WTC11 (cell line): ENCODE measurements at regions not wholly inside any gene's neighbourhood (a gene's known extent, or its start where the extent isn't known, plus 50 kb on each side); places are given as distances from the start of the nearest gene placed in this dataset.

Source experiments
- ATAC-seq: fragments of 200-7000 bp; cut with Tn5 transposase; 2 replicates; pipeline ENCODE4 v1.10.0; 2021; ENCODE audit warnings: mild to moderate bottlenecking, moderate library complexity
- CTCF ChIA-PET: fragments of 300-600 bp; sonication (Branson Sonifier 250); formaldehyde crosslinking; loops from one replicate; lab custom pipeline; 2021; ENCODE audit warnings: antibody characterized with exemption; lab: Charles Lee
- POLR2A ChIA-PET: fragments of 350-600 bp; sonication (Branson Sonifier 250); formaldehyde crosslinking; loops from one replicate; lab custom pipeline; 2021; ENCODE audit warnings: antibody characterized with exemption; lab: Charles Lee
- DNase-seq: peaks from one replicate; pipeline ENCODE4 v3.0.0; 2021; ENCODE audit warnings: low spot score
- H3K27ac Mint-ChIP-seq: 2 replicates; pipeline ENCODE4 v1.8.0; 2021; ENCODE audit warnings: mixed read lengths
- H3K27me3 Mint-ChIP-seq: 2 replicates; pipeline ENCODE4 v1.8.0; 2021; ENCODE audit warnings: low read depth, mild to moderate bottlenecking, moderate library complexity, mixed read lengths
- H3K36me3 Mint-ChIP-seq: 2 replicates; pipeline ENCODE4 v1.8.0; 2021; ENCODE audit warnings: mixed read lengths
- H3K4me1 Mint-ChIP-seq: 2 replicates; pipeline ENCODE4 v1.8.0; 2022; ENCODE audit warnings: mixed read lengths
- H3K4me3 Mint-ChIP-seq: 2 replicates; pipeline ENCODE4 v1.8.0; 2021; ENCODE audit warnings: mild to moderate bottlenecking, moderate library complexity, mixed read lengths
- H3K9me3 Mint-ChIP-seq: 2 replicates; pipeline ENCODE4 v1.8.0; 2021; ENCODE audit warnings: mixed read lengths
- ATF1 ChIP-seq: sonication (generic); formaldehyde crosslinking; IDR thresholded peaks from 2 replicates; pipeline ENCODE4 v1.8.1; 2023; ENCODE audit warnings: mild to moderate bottlenecking, moderate library complexity, missing genetic modification reagents
- EMX1 ChIP-seq: fragments of 250-450 bp; sonication (Bioruptor Pico); IDR thresholded peaks from 2 replicates; pipeline ENCODE4 v1.8.0; 2021; ENCODE audit warnings: mild to moderate bottlenecking
- ESRRA ChIP-seq: sonication (generic); formaldehyde crosslinking; IDR thresholded peaks from 2 replicates; pipeline ENCODE4 v1.8.1; 2022; ENCODE audit warnings: mild to moderate bottlenecking, missing genetic modification reagents, borderline replicate concordance
- FOXJ3 ChIP-seq: sonication (generic); formaldehyde crosslinking; IDR thresholded peaks from 2 replicates; pipeline ENCODE4 v1.9.0; 2021; ENCODE audit warnings: missing genetic modification reagents, mild to moderate bottlenecking, borderline replicate concordance
- GRHL2 ChIP-seq: fragments of 250-450 bp; sonication (Bioruptor Pico); IDR thresholded peaks from 2 replicates; pipeline ENCODE4 v1.8.0; 2022; ENCODE audit warnings: mild to moderate bottlenecking, moderate library complexity; ENCODE audit not compliant: insufficient replicate concordance, severe bottlenecking
- JUN ChIP-seq: sonication (generic); formaldehyde crosslinking; IDR thresholded peaks from 2 replicates; pipeline ENCODE4 v1.8.0; 2023; ENCODE audit warnings: mild to moderate bottlenecking, missing genetic modification reagents
- KAT7 ChIP-seq: sonication (generic); formaldehyde crosslinking; IDR thresholded peaks from 2 replicates; pipeline ENCODE4 v1.8.1; 2023; ENCODE audit warnings: missing genetic modification reagents, mild to moderate bottlenecking, borderline replicate concordance
- NFYB ChIP-seq: sonication (generic); formaldehyde crosslinking; conservative IDR thresholded peaks from 2 replicates; pipeline ENCODE4 v1.8.0; 2022; ENCODE audit warnings: low read depth, missing genetic modification reagents
- NR1H2 ChIP-seq: sonication (generic); formaldehyde crosslinking; IDR thresholded peaks from 2 replicates; pipeline ENCODE4 v1.9.0; 2021; ENCODE audit warnings: mild to moderate bottlenecking, moderate library complexity, missing genetic modification reagents
- TCF7 ChIP-seq: sonication (generic); formaldehyde crosslinking; IDR thresholded peaks from 2 replicates; pipeline ENCODE4 v1.8.0; 2022; ENCODE audit warnings: mild to moderate bottlenecking, low read depth, missing genetic modification reagents, moderate library complexity
- TEAD1 ChIP-seq: sonication (generic); formaldehyde crosslinking; IDR thresholded peaks from 2 replicates; pipeline ENCODE4 v1.8.0; 2022; ENCODE audit warnings: mild to moderate bottlenecking, missing genetic modification reagents
- ZBTB21 ChIP-seq: sonication (generic); formaldehyde crosslinking; IDR thresholded peaks from 2 replicates; pipeline ENCODE4 v1.8.1; 2023; ENCODE audit warnings: mild to moderate bottlenecking, missing genetic modification reagents, borderline replicate concordance
- ZNF232 ChIP-seq: sonication (generic); formaldehyde crosslinking; IDR thresholded peaks from 2 replicates; pipeline ENCODE4 v1.8.0; 2022; ENCODE audit warnings: mild to moderate bottlenecking, missing genetic modification reagents
- TF ChIP-seq, protein P1 (sequence below): fragments of 250-450 bp; sonication (Bioruptor Pico); conservative IDR thresholded peaks from 2 replicates; pipeline ENCODE4 v1.9.0; 2021; ENCODE audit warnings: mild to moderate bottlenecking
- TF ChIP-seq, protein P2 (sequence below): sonication (generic); formaldehyde crosslinking; IDR thresholded peaks from 2 replicates; pipeline ENCODE4 v1.8.1; 2023; ENCODE audit warnings: mild to moderate bottlenecking, missing genetic modification reagents, borderline replicate concordance
- TF ChIP-seq, protein P3 (sequence below): sonication (generic); formaldehyde crosslinking; IDR thresholded peaks from 2 replicates; pipeline ENCODE4 v1.8.0; 2023; ENCODE audit warnings: missing genetic modification reagents
- TF ChIP-seq, protein P4 (sequence below): sonication (generic); formaldehyde crosslinking; IDR thresholded peaks from 2 replicates; pipeline ENCODE4 v1.8.1; 2023; ENCODE audit warnings: mild to moderate bottlenecking, missing genetic modification reagents
- TF ChIP-seq, protein P5 (sequence below): fragments of 200-600 bp; IDR thresholded peaks from 2 replicates; pipeline ENCODE4 v1.8.0; 2022; ENCODE audit warnings: antibody characterized with exemption
- TF ChIP-seq, protein P6 (sequence below): sonication (generic); formaldehyde crosslinking; IDR thresholded peaks from 2 replicates; pipeline ENCODE4 v1.8.1; 2023; ENCODE audit warnings: mild to moderate bottlenecking, missing genetic modification reagents, moderate library complexity

DNA sequence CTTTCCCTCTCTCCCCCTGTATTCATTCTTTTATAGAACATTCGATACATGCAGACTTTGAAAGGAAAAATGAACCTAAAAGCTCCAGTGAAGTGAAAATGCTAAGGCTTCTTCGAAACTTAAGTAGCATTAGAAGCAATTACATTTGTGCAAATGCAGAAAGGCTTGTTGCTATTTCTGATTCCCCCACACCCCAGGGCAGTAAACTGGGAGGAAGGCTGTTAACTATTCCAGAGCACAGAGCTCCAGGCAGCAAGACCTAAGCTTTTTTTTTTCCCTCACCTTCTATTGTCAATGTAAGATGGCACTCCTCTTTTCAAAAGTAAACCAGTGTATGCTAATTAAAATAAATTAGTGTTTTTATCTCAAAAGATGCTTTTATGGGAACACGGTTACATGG is 448.9 kb upstream of the TBX3 start (continued):
- no peak for TF ChIP-seq FOXJ3 (CRISPR knock-in tag)
- TF ChIP-seq, protein P1, sequence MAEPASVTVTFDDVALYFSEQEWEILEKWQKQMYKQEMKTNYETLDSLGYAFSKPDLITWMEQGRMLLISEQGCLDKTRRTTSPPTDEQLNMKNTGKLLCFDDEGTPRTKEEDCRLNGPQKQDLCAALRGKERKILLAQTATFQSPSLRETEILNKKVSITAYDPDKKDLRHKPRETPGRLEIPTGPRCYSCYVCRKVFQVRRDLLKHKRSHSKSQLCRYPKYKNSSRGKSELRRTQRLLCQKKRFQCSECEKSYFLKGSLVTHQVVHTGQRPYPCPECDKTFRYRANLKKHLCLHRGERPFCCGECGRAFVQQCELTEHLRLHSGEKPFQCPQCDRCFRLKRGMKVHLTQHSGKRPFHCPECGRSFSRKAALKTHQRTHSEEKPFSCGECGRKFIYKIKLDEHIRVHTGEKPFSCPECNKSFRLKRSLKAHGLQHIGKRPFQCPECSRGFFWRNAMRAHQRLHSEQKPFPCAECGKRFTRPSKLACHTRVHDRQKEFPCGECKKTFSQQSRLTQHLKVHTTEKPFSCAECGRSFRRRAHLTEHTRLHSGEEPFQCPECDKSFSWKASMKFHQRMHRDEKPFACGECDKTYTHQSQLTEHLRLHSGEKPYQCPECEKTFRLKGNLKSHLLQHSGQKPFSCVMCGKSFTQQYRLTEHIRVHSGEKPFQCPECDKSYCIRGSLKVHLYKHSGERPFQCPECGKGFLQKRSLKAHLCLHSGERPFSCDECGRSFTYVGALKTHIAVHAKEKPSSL (CRISPR knock-in tag), result no peak
- TF ChIP-seq NR1H2 (CRISPR knock-in tag), result no peak
- no peak for TF ChIP-seq ESRRA
- TF ChIP-seq, all 79 proteins: peak for 0

DNA sequence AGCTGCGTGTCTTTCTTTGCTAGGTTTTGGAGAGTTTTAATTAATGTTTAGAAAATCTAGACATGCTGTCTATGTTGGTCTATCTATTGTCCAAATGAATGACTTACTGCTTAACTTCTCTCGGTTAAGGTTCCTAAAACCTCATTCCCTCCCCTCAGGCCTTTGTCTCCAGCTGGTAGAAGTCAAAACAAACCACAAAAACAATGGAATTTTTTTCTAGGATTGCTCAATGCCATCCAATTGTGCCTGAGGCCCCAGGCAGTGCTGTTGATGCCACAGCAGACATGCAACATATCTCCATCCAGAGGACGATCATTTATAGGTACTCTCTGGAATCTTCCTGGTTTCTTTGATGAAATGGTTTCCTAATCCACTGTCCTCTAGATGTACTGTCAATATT is 448.2 kb upstream of the TBX3 start:
- Mint-ChIP-seq H3K36me3 (no peaks in the 10 kb centered on the region), H3K4me3 (no peak overlapping the region), H3K27me3 (peaks cover 2% of the 10 kb centered on the region; the same call in 1 of the 2 replicates), H3K9me3 (0 out of 2 replicates have a peak, but pooled peaks cover 6% of the 10 kb centered on the region), H3K27ac (no peak overlapping the region), H3K4me1 (peaks cover 2% of the 10 kb centered on the region; the same call in 1 of the 2 replicates)
- ATAC-seq (no peak), DNase-seq (no peak)
- CTCF ChIA-PET, result no interaction called here
- POLR2A ChIA-PET, result no interaction called here
- TF ChIP-seq KAT7 (CRISPR knock-in tag) (no peak), ZNF232 (CRISPR knock-in tag) (no peak), EMX1 (CRISPR knock-in tag) (no peak), NFYB (CRISPR knock-in tag) (no peak), TEAD1 (CRISPR knock-in tag) (no peak), ATF1 (CRISPR knock-in tag) (no peak), TCF7 (CRISPR knock-in tag) (no peak), GRHL2 (CRISPR knock-in tag) (no peak)
- TF ChIP-seq, protein P2, sequence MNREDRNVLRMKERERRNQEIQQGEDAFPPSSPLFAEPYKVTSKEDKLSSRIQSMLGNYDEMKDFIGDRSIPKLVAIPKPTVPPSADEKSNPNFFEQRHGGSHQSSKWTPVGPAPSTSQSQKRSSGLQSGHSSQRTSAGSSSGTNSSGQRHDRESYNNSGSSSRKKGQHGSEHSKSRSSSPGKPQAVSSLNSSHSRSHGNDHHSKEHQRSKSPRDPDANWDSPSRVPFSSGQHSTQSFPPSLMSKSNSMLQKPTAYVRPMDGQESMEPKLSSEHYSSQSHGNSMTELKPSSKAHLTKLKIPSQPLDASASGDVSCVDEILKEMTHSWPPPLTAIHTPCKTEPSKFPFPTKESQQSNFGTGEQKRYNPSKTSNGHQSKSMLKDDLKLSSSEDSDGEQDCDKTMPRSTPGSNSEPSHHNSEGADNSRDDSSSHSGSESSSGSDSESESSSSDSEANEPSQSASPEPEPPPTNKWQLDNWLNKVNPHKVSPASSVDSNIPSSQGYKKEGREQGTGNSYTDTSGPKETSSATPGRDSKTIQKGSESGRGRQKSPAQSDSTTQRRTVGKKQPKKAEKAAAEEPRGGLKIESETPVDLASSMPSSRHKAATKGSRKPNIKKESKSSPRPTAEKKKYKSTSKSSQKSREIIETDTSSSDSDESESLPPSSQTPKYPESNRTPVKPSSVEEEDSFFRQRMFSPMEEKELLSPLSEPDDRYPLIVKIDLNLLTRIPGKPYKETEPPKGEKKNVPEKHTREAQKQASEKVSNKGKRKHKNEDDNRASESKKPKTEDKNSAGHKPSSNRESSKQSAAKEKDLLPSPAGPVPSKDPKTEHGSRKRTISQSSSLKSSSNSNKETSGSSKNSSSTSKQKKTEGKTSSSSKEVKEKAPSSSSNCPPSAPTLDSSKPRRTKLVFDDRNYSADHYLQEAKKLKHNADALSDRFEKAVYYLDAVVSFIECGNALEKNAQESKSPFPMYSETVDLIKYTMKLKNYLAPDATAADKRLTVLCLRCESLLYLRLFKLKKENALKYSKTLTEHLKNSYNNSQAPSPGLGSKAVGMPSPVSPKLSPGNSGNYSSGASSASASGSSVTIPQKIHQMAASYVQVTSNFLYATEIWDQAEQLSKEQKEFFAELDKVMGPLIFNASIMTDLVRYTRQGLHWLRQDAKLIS (CRISPR knock-in tag), result no peak
- TF ChIP-seq, protein P3, sequence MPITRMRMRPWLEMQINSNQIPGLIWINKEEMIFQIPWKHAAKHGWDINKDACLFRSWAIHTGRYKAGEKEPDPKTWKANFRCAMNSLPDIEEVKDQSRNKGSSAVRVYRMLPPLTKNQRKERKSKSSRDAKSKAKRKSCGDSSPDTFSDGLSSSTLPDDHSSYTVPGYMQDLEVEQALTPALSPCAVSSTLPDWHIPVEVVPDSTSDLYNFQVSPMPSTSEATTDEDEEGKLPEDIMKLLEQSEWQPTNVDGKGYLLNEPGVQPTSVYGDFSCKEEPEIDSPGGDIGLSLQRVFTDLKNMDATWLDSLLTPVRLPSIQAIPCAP (CRISPR knock-in tag), result no peak
- TF ChIP-seq, protein P4, sequence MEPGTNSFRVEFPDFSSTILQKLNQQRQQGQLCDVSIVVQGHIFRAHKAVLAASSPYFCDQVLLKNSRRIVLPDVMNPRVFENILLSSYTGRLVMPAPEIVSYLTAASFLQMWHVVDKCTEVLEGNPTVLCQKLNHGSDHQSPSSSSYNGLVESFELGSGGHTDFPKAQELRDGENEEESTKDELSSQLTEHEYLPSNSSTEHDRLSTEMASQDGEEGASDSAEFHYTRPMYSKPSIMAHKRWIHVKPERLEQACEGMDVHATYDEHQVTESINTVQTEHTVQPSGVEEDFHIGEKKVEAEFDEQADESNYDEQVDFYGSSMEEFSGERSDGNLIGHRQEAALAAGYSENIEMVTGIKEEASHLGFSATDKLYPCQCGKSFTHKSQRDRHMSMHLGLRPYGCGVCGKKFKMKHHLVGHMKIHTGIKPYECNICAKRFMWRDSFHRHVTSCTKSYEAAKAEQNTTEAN, result no peak
- TF ChIP-seq, all 79 proteins: peak for 0

DNA sequence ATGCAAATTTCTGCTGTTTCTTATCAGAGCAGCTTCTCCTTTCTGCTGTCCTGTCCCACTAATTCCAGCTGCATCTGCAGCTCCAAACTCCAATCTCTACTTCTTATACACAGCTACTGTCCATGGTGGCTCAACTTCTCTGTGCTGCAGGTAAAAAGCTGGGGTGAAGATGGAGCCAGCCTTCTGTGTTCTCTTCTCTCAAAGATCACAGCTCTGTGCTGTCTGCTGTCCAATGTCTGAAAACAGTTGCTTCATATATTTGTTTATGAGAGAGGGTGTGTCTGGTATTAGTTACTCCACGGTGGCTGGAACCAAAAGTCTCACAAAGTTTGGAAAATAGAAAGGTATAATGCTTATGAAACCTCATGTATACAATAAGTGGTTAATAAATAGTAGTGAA is 445.8 kb upstream of the TBX3 start:
- Mint-ChIP-seq H3K9me3 (0 out of 2 replicates have a peak, but pooled peaks cover 5% of the 10 kb centered on the region), H3K27ac (no peak overlapping the region), H3K36me3 (no peaks in the 10 kb centered on the region), H3K27me3 (peaks cover 2% of the 10 kb centered on the region; the same call in 1 of the 2 replicates), H3K4me3 (no peak overlapping the region), H3K4me1 (peaks cover 2% of the 10 kb centered on the region; the same call in 1 of the 2 replicates)
- CTCF ChIA-PET, result no interaction called here
- DNase-seq (no peak), ATAC-seq (no peak)
- TF ChIP-seq ZBTB21 (CRISPR knock-in tag) (no peak), JUN (CRISPR knock-in tag) (no peak), GRHL2 (CRISPR knock-in tag) (no peak), ATF1 (CRISPR knock-in tag) (no peak)
- TF ChIP-seq, protein P5, sequence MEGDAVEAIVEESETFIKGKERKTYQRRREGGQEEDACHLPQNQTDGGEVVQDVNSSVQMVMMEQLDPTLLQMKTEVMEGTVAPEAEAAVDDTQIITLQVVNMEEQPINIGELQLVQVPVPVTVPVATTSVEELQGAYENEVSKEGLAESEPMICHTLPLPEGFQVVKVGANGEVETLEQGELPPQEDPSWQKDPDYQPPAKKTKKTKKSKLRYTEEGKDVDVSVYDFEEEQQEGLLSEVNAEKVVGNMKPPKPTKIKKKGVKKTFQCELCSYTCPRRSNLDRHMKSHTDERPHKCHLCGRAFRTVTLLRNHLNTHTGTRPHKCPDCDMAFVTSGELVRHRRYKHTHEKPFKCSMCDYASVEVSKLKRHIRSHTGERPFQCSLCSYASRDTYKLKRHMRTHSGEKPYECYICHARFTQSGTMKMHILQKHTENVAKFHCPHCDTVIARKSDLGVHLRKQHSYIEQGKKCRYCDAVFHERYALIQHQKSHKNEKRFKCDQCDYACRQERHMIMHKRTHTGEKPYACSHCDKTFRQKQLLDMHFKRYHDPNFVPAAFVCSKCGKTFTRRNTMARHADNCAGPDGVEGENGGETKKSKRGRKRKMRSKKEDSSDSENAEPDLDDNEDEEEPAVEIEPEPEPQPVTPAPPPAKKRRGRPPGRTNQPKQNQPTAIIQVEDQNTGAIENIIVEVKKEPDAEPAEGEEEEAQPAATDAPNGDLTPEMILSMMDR, result no peak
- TF ChIP-seq, protein P6, sequence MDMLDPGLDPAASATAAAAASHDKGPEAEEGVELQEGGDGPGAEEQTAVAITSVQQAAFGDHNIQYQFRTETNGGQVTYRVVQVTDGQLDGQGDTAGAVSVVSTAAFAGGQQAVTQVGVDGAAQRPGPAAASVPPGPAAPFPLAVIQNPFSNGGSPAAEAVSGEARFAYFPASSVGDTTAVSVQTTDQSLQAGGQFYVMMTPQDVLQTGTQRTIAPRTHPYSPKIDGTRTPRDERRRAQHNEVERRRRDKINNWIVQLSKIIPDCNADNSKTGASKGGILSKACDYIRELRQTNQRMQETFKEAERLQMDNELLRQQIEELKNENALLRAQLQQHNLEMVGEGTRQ (CRISPR knock-in tag), result no peak
- POLR2A ChIA-PET, result no interaction called here
